Ectodermal cell (in vitro differentiated cells): ENCODE measurements at regions not wholly inside any gene's neighbourhood (a gene's known extent, or its start where the extent isn't known, plus 50 kb on each side); places are given as distances from the start of the nearest gene placed in this dataset.

Experiments
- H3K27ac ChIP-seq: 2 replicates; pipeline ENCODE4 v1.7.0; 2013; ENCODE audit warnings: mild to moderate bottlenecking, low read depth, low read length; ENCODE audit not compliant: insufficient read depth, poor library complexity, severe bottlenecking
- H3K27me3 ChIP-seq: 2 replicates; pipeline ENCODE4 v1.7.0; 2013; ENCODE audit warnings: mild to moderate bottlenecking, low read length; ENCODE audit not compliant: insufficient read depth, control insufficient read depth, poor library complexity, severe bottlenecking
- H3K36me3 ChIP-seq: one replicate; pipeline ENCODE4 v1.7.0; 2013; ENCODE audit warnings: low read length; ENCODE audit not compliant: control insufficient read depth, insufficient read depth
- H3K4me1 ChIP-seq: one replicate; pipeline ENCODE4 v1.7.0; 2013; ENCODE audit warnings: low read length; ENCODE audit not compliant: control insufficient read depth, insufficient read depth
- H3K4me3 ChIP-seq: 2 replicates; pipeline ENCODE4 v1.7.0; 2013; ENCODE audit warnings: low read depth, low read length, control low read depth; ENCODE audit not compliant: insufficient read depth
- H3K9me3 ChIP-seq: 2 replicates; pipeline ENCODE4 v1.7.0; 2013; ENCODE audit warnings: mild to moderate bottlenecking, low read length, moderate library complexity; ENCODE audit not compliant: control insufficient read depth
- WGBS, 2 experiments: methylation state at CpG; one replicate each; pipeline ENCODE4 v1.1.7; 2013; ENCODE audit warnings: missing lambda C conversion rate in 2 of 2; 5-methylcytosine and 5-hydroxymethylcytosine counted together

DNA sequence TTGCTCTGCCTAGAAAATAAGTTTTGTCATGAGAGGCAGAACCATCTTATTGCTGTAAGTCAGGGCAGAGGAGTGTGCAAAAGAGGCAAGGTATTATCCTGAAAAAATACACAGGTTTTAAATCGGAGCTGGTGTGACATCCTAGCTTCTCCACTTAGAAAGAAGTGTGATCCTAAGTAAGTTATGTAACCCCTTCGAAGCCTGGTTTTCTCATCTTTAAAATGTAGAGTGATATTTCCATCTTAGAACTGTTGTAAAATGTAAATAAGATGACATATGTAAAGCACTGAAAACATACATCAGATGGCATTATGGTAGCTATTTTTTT is 65.1 kb downstream of the IER5 start:
- H3K4me1 ChIP-seq, result peaks cover 7% of the 10 kb centered on the region
- H3K9me3 ChIP-seq, result no peaks in the 10 kb centered on the region
- H3K27me3 ChIP-seq, result no peaks in the 10 kb centered on the region
- H3K4me3 ChIP-seq, result no peak overlapping the region
- no peak overlapping the region for H3K27ac ChIP-seq
- 90 to 95% methylated on average over 2 of the region's 2 CpGs for WGBS, 2 experiments
- no peaks in the 10 kb centered on the region for H3K36me3 ChIP-seq

DNA sequence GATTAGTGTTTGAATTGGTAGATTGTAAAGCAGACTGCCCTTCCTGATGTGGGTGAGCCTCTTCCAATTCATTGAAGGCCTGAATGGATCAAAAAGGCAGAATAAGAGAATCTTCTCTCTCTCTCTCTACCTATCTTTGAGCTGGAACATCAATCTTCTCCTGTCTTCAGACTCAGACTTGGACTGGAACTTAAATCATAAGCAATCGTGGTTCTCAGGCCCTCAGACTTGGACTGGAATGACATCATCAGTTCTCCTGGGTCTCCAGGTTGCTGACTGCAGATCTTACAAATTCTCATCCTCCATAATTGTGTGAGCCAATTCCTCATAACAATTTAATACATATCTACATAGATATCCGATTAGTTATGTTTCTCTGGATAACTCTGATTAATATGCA is 66.8 kb downstream of the IER5 start:
- Histone ChIP-seq H3K36me3 (no peaks in the 10 kb centered on the region), H3K27ac (no peak overlapping the region), H3K4me3 (no peak overlapping the region), H3K27me3 (no peaks in the 10 kb centered on the region), H3K4me1 (peaks cover 7% of the 10 kb centered on the region), H3K9me3 (no peaks in the 10 kb centered on the region)
- 92 to 96% methylated on average over 1 of the region's 2 CpGs for WGBS, 2 experiments

DNA sequence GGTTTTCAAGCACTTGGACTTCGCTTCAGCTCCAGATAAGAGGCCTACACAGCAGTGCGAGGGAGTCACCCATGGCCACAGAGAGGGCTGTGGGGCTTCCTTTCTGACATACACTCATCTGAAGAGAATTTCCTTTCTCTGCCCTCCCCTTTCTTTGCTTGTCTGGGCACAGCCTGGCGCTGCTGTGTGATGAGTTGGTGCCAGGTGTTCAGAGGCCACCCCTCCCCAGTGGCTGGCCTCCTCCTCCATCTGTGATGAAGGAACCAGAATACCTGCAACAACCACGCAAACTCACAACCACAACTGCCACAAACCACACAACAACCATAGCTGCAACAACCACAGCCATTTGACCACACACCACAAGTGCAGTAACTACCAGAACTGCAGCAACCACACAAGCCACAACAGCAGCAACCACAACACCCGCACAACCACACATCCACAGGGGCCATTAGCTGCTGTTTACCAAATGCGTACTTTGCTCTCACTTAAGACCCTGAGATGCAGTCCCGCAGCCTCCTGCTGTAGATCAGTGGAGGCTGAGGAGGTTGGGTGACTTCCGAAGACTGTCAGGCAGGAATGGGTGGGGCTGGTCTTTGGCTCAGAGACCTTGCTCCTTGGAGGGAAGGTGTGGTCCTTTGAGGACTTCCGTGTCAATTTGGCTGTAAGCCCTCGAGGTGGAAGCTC is 71.1 kb downstream of the IER5 start:
- H3K27ac ChIP-seq, result no peak overlapping the region
- WGBS, 2 experiments, result 89 to 93% methylated on average over 10 of the region's 10 CpGs
- no peaks in the 10 kb centered on the region for H3K4me1 ChIP-seq
- H3K27me3 ChIP-seq, result no peaks in the 10 kb centered on the region
- H3K9me3 ChIP-seq, result no peaks in the 10 kb centered on the region
- no peaks in the 10 kb centered on the region for H3K36me3 ChIP-seq
- H3K4me3 ChIP-seq, result no peak overlapping the region

DNA sequence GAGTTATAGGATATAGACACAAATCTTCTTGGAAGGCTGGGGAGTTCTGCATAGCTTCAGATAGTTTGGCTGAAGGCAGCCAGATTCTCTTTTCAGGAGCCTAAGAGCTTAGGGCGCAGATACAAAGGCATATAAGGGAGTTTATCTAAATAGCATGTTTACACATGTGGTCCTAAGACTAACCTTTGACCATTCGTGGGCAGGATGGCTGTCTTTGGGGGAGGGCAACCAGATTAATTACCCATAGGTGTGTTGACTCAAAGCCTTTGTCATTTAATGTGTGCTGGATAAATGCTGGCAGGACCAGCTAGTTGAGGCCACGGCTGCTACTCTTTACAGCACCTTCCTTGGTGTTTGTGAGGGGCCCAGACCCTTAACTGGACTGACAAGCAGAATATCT is 71.8 kb downstream of the IER5 start:
- H3K4me1 ChIP-seq, result no peaks in the 10 kb centered on the region
- WGBS, 2 experiments, result 82 to 85% methylated on average over 3 of the region's 3 CpGs
- no peak overlapping the region for H3K27ac ChIP-seq
- H3K9me3 ChIP-seq, result no peaks in the 10 kb centered on the region
- H3K27me3 ChIP-seq, result no peaks in the 10 kb centered on the region
- no peak overlapping the region for H3K4me3 ChIP-seq
- no peaks in the 10 kb centered on the region for H3K36me3 ChIP-seq

DNA sequence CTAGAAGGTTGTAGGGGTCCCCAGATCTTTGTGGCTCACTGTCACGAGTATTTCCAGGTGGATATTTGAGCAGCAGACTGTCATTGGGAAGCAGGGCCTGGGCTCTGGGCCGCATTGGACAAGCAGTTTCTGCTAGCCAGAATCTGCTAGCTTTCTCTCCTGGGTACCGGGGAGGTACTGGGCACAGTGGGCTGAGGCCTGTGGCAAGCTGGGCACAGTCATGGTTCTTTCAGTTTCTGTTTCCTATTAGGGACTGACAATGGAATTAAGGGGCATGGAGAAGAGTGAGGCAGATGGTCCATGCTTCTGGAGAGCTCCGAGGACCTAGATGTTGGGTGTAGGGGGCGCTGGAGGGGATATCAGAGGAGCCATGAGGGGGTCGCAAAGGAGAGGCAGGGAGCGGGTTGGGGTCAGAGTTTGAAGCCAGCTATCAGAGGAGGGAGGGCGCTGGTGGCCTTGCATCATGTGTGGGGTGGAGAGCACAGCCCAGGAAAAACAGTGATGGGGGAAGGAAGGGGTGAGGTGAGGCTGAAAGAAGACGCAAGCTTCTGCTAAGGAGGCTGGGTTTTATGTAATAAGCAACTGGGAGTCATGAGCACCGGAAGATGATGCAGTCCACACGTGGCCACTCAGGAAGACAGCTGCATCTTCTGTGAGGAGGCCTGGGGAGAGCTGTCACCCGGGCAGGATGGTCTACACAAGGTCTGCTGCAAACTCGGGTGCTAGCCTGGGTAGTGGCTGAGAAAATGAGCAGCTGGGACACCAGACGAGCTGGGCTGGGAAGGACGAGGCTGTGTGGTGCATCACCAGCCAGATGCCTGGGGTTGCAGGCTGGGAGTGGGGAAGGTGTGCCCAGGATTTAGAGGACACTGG is 72.7 kb downstream of the IER5 start:
- Histone ChIP-seq H3K9me3 (no peaks in the 10 kb centered on the region), H3K4me1 (no peaks in the 10 kb centered on the region), H3K27ac (no peak overlapping the region), H3K4me3 (no peak overlapping the region), H3K27me3 (no peaks in the 10 kb centered on the region), H3K36me3 (no peaks in the 10 kb centered on the region)
- 89 to 91% methylated on average over 15 of the region's 15 CpGs for WGBS, 2 experiments

DNA sequence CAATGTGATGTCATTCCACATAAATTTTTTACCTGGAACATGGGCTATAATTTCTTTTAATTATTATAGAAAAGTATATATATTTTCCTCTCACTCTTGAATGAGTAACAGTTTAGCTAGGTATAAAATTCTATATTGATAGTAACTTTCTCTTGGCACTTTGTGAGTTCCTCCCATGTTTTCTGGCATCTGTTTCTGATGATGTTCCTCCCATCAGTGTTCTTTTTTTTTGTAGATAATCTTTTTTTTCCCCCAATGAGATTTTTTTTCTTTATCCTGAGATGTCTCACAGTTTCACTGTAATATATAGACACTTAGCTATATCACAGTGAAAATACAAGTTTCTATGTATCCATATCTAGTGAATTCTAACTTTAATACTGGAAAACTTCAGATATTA is 75.2 kb downstream of the IER5 start:
- Histone ChIP-seq H3K27ac (no peak overlapping the region), H3K27me3 (no peaks in the 10 kb centered on the region), H3K9me3 (no peaks in the 10 kb centered on the region), H3K36me3 (no peaks in the 10 kb centered on the region), H3K4me1 (no peaks in the 10 kb centered on the region), H3K4me3 (no peak overlapping the region)

DNA sequence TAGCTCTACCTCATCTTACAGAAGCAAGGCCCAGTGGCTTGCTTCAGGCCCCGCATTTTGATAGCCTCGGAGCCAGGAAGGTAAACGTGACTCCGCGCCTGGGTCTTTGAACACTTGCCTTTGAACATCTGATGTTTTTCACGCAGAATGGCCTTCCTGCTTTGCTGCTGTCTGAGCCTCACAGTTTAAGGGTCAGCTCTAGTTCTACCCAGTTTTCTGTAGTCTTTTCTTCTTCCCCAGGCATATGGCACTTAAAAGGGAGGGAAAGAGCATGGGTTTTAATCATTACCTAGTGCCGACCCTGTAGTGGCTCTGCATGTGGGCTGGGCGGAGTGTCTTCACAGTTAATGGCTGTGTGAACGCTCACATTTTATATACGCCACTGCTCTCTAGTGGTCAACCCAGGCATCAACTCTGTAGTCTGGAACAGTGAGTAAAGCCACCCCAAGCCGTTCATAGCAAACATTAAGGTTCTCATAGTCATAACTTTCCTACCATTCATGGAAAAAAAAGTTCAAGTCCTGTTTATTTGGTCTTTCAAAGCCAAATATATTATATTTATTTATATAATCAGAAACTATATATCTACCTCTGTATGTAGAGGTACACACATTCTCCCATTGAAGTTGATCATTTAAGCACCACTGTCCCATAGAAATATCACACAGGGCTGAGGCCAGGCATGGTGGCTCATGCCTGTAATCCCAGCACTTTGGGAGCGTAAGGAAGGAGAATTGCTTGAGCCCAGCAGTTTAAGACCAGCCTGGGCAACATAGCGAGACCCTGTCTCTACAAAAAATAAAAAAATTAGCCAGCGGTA is 78.1 kb downstream of the IER5 start:
- Histone ChIP-seq H3K27ac (no peak overlapping the region), H3K9me3 (no peaks in the 10 kb centered on the region), H3K4me1 (no peaks in the 10 kb centered on the region), H3K4me3 (no peak overlapping the region), H3K27me3 (no peaks in the 10 kb centered on the region), H3K36me3 (no peaks in the 10 kb centered on the region)
- 54 to 56% methylated on average over 14 of the region's 14 CpGs for WGBS, 2 experiments

DNA sequence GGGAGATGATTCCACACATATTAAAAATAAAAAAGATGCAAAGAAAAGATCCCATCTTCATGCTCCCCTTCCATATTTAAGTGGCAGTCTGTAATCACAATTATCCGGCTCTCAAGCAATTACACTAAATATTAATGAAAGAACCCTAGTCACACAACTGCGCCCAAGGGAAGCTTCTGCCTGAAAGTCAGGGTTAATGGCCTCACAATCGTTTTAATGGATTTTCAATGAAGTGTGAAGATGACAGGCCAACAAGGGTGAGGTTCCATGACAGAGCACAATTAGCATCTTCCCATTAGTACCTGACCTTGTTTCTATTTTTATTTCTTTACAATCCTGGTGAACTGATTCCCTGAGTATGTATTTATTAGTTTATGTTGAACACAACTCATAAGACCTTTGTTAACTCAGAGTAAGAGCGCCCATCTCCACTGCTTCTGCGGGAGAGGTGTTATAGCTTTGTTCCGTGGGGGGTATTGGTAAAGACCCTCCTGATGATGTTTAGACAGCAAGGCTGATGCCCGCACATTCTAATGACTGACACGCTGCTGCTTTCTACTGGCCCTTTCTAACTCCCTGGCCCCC is 80.9 kb downstream of the IER5 start:
- H3K9me3 ChIP-seq, result no peaks in the 10 kb centered on the region
- H3K4me1 ChIP-seq, result no peaks in the 10 kb centered on the region
- H3K27ac ChIP-seq, result no peak overlapping the region
- H3K4me3 ChIP-seq, result no peak overlapping the region
- H3K27me3 ChIP-seq, result no peaks in the 10 kb centered on the region
- 82 to 83% methylated on average over 8 of the region's 8 CpGs for WGBS, 2 experiments
- H3K36me3 ChIP-seq, result no peaks in the 10 kb centered on the region

DNA sequence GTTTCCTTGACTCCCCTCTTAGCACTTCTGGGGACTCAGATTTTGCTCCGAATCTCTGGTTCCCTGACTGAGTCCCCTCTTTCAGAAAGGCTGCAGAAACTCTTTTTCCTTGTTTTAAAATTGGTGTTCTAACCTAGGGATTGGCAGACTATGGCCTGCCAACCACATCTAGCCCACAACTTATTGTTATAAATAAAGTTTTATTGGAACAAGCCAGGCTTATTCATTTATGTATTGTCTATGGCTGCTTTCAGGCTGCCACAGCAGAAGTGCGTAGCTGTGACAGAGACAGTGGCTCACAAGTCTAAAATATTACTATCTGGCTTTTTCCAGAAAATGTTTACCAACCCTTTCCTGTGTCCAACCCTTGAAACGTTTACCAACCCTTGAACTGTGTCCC is 81.7 kb downstream of the IER5 start:
- no peak overlapping the region for H3K4me3 ChIP-seq
- H3K9me3 ChIP-seq, result no peaks in the 10 kb centered on the region
- no peaks in the 10 kb centered on the region for H3K27me3 ChIP-seq
- H3K27ac ChIP-seq, result no peak overlapping the region
- 91 to 92% methylated on average over 3 of the region's 3 CpGs for WGBS, 2 experiments
- H3K36me3 ChIP-seq, result no peaks in the 10 kb centered on the region
- no peaks in the 10 kb centered on the region for H3K4me1 ChIP-seq

DNA sequence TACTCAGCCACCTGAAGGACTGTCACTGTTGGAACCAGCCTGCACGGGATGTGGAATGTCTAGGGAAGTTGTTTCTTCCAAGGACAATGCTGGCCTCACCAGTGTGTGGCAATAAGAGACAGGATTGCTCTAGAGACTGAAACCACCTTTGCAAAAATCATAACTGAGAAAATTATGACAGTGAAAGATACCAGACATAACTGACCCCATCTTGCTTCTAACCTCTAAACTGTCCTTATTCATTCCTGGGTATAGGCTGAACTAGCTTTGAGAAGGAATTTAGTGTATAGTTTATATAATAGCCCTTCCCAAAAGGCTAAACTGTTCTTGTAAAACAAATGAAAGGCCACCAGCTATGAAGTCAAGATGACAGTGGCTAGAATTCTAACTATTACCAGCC is 83.6 kb downstream of the IER5 start:
- Histone ChIP-seq H3K9me3 (no peaks in the 10 kb centered on the region), H3K27ac (no peak overlapping the region)
- WGBS, 2 experiments, result 80 to 88% methylated on average over 1 of the region's 1 CpG

More for the DNA sequence above, 83.6 kb downstream of the IER5 start:
- Histone ChIP-seq H3K27me3 (no peaks in the 10 kb centered on the region), H3K4me3 (no peak overlapping the region), H3K4me1 (no peaks in the 10 kb centered on the region), H3K36me3 (no peaks in the 10 kb centered on the region)
